Esophagus squamous epithelium (tissue), 5 donors: ENCODE measurements at regions not wholly inside any gene's neighbourhood (a gene's known extent, or its start where the extent isn't known, plus 50 kb on each side); places are given as distances from the start of the nearest gene placed in this dataset.

ENCODE experiments used
- DNase-seq: peaks from one replicate; lab custom pipeline; 2025; lab: John Stamatoyannopoulos, UW
- H3K27ac ChIP-seq, 4 donors: fragments of 200-600 bp; sonication (generic); one replicate each; pipeline ENCODE4 v1.5.1; 2016 to 2019; ENCODE audit warnings: mild to moderate bottlenecking in 1 of 4
- H3K27me3 ChIP-seq, 4 donors: fragments of 200-600 bp; sonication (generic); 1 replicate in 3 of 4; 2 replicates in 1 of 4; pipeline versions ENCODE4 v1.5.1 to v1.6.0; 2017 to 2021; ENCODE audit warnings: antibody characterized with exemption in 1 of 4
- H3K36me3 ChIP-seq, 3 donors: fragments of 200-600 bp; sonication (generic); one replicate each; pipeline ENCODE4 v1.5.1; 2016 to 2019
- H3K4me1 ChIP-seq, 3 donors: fragments of 200-600 bp; sonication (generic); one replicate each; pipeline ENCODE4 v1.5.1; 2017 to 2019
- H3K4me3 ChIP-seq, 4 donors: fragments of 200-600 bp; sonication (generic); 1 replicate in 3 of 4; 2 replicates in 1 of 4; pipeline ENCODE4 v1.5.1; 2016 to 2019; ENCODE audit warnings: mild to moderate bottlenecking in 2 of 4, moderate library complexity in 1 of 4
- H3K9me3 ChIP-seq, 3 donors: fragments of 200-600 bp; sonication (generic); one replicate each; pipeline ENCODE4 v1.5.1; 2016 to 2019
- POLR2A ChIP-seq, 4 donors: fragments of 450-650 bp; IDR thresholded peaks; one replicate each; pipeline ENCODE4 v1.6.1; 2017; ENCODE audit warnings: antibody characterized with exemption in 4 of 4, mild to moderate bottlenecking in 4 of 4, moderate library complexity in 3 of 4
- WGBS, 2 donors: methylation state at CpG; one replicate each; pipeline ENCODE4 v1.1.5; 2018; 5-methylcytosine and 5-hydroxymethylcytosine counted together
- intact Hi-C: fragments of 100-400 bp; cut with DNase I; formaldehyde crosslinking; loops from one replicate; pipeline ENCODE4 v1.15.0; 2022
- TF ChIP-seq, protein P1 (sequence below), 6 experiments: fragments of 450-650 bp in 4 of 6; fragments of 200-600 bp in 2 of 6; sonication (generic) in 2 of 6; IDR thresholded peaks; one replicate each; pipeline ENCODE4 v1.5.1; 2016 to 2019; ENCODE audit warnings: antibody characterized with exemption in 6 of 6, mild to moderate bottlenecking in 4 of 6, moderate library complexity in 4 of 6
- donor health status: DM: yes; HTN: yes; CAD: no.

DNA sequence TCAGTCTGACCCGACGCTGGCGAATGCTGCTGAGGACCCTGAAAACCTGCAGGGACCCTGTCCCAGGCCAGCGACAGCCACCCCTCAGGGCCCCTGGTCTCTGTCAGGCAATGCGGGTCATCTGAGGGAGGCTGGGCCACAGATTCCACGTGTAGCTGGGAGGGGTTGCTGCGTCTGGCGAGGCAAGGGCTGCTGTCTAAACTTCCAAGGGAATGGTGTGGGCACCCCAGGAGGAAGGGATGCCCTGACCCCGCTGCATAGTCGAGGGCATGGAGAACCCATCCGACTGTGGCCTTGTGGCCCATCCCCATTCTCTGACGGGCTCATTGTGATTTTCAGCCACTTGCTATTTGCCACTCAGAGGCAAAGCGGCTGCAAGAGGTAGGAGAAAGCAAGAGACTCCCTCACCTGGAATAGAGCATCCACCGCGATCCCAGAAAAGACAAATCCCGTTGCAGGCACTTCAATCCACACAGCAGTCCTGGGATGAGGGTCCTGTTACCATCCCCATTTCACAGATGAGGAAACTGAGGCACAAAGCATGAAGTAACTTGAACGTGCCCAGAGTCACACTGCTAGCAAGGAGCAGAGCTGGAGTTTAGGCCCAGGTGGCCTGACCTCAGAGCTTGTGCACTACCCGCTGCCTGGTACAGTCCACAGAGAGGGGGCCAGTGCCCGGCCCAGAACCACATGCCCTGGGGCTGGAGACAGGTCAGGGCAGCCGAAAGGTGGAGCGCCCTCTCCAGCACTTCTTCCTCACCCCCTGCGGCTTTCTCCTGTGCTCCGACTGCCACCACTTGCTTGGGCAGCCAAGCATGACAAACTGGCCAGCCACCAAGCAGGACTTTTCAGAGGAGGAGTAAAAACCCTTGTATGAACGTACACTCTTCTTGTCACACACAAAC, 163.8 kb upstream of the KLF14 start:
- Histone ChIP-seq H3K27me3 (no peaks in the 10 kb centered on the region), H3K4me1 (peaks cover 64 to 100% (median 88%) of the 10 kb centered on the region in 3 donors), H3K9me3 (no peaks in the 10 kb centered on the region), H3K27ac (peak overlapping the region; percentile 50 to 88 (median 74)), H3K36me3 (peaks cover 0 to 41% (median 0%) of the 10 kb centered on the region in 3 donors), H3K4me3 (no peak overlapping the region)
- TF ChIP-seq POLR2A (IDR thresholded peaks at IDR 0.05): no peak
- TF ChIP-seq, protein P1, sequence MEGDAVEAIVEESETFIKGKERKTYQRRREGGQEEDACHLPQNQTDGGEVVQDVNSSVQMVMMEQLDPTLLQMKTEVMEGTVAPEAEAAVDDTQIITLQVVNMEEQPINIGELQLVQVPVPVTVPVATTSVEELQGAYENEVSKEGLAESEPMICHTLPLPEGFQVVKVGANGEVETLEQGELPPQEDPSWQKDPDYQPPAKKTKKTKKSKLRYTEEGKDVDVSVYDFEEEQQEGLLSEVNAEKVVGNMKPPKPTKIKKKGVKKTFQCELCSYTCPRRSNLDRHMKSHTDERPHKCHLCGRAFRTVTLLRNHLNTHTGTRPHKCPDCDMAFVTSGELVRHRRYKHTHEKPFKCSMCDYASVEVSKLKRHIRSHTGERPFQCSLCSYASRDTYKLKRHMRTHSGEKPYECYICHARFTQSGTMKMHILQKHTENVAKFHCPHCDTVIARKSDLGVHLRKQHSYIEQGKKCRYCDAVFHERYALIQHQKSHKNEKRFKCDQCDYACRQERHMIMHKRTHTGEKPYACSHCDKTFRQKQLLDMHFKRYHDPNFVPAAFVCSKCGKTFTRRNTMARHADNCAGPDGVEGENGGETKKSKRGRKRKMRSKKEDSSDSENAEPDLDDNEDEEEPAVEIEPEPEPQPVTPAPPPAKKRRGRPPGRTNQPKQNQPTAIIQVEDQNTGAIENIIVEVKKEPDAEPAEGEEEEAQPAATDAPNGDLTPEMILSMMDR (IDR thresholded peaks at IDR 0.05): no peak
- no peak for DNase-seq
- intact Hi-C loops: no loop called here
- 62 to 67% methylated on average over 12 to 19 of the region's 24 CpGs for WGBS, 2 donors

DNA sequence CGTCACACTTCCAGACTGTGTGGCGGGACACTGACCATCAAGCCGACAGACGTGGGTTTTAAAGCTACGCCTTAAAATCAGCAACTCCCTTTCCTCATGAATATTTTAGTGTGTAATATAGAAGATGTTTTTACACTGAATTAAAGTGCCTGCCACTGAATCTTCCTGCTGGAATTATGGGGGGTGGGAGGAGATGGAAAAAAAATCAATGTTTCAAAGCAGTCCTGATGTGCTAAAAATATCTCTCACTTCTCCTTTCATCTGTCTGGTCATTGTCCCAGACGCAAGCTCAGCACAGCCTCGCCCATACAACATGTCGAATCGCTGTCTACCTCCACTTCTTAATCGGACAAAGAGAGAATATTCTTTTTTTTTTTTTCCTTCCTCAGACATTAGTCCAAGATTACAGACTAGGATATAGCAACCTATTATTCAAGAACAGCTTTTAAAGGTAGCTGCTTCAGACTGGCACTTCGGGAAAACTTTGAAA, 165.1 kb upstream of the KLF14 start:
- H3K4me1 ChIP-seq: peaks cover 69 to 100% (median 90%) of the 10 kb centered on the region in 3 donors
- peak overlapping the region; percentile 50 to 88 (median 74) for H3K27ac ChIP-seq
- DNase-seq: no peak
- TF ChIP-seq, protein P1 (IDR thresholded peaks at IDR 0.05): no peak
- TF ChIP-seq POLR2A (IDR thresholded peaks at IDR 0.05): no peak
- H3K36me3 ChIP-seq: peaks cover 0 to 41% (median 0%) of the 10 kb centered on the region in 3 donors
- 50 to 51% methylated on average over 10 to 11 of the region's 11 CpGs for WGBS, 2 donors
- no peaks in the 10 kb centered on the region for H3K9me3 ChIP-seq
- no peak overlapping the region for H3K4me3 ChIP-seq
- H3K27me3 ChIP-seq: no peaks in the 10 kb centered on the region
- intact Hi-C loops: no loop called here

DNA sequence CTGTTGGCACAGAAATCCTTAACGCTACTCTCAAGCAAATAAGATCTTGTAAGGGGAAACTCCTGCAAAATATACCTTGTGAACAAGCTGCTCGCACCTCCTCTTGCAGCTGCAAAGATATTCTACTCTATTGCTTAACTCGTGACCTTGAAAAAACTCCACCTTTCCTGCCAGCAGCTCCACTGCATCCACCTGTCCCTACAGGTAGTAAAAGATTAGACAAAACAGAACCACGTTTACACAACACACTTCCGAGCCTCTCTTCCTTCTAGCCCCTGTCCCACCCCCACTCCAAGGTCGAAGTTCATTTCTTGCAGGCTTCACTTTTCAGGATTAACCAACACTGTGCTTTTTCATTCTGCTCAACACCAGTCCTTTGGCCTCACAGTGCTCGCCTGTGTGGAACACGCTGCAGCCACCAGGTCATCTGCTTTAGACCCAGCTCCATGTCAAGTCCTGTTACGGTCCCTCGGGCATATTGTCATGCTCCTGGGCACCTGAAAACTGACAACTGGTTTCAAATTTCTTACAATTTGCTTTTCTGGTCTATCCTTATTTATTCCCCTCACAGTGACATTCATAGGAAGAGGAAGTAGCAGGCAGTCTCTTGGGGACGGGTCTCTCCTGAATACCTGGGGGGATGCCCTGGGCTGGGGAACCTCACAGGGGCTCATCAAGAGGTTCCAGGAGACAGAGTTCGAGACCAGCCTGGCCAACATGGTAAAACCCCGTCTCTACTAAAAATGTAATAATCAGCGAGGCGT, 165.8 kb upstream of the KLF14 start:
- peaks cover 63 to 100% (median 89%) of the 10 kb centered on the region in 3 donors for H3K4me1 ChIP-seq
- H3K36me3 ChIP-seq: peaks cover 0 to 40% (median 0%) of the 10 kb centered on the region in 3 donors
- 41 to 57% methylated on average over 14 of the region's 15 CpGs for WGBS, 2 donors
- intact Hi-C loops: no loop called here
- no peaks in the 10 kb centered on the region for H3K9me3 ChIP-seq
- TF ChIP-seq, protein P1 (IDR thresholded peaks at IDR 0.05): no peak
- peak in 1 of 4 donors; percentile 24 for TF ChIP-seq POLR2A (IDR thresholded peaks at IDR 0.05)
- no peak overlapping the region for H3K4me3 ChIP-seq
- H3K27ac ChIP-seq: peak overlapping the region; percentile 69 to 88 (median 81)
- no peaks in the 10 kb centered on the region for H3K27me3 ChIP-seq
- DNase-seq: no peak

DNA sequence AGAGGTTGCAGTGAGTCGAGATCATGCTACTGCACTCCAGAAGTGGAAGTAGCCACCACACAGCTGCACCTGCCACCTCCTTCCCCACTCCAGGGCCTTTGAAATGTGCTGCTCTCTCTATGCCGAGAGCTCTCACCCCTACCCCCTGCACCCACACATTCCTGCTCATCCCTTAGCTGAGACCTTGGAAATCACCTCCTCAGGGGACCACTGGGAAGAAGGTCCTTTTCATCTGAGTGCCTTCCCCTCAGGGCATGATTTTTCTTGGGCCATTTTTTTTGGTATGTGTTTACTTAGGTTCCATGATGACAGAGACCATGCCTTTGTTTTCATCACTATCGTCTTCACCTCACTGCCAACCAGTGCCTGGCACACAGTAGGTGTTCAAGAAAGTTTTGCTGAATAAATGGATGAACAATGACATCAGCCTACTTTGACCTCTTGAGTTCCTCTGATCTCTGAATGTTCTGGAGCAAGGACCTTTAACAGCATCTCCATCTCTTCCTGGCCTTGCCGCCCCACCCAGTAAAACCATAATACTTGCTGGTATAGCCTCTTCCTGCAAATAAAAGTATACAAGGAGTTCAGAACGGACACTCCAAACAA, 166.6 kb upstream of the KLF14 start:
- H3K27ac ChIP-seq: peak overlapping the region; percentile 69 to 88 (median 81)
- TF ChIP-seq, protein P1 (IDR thresholded peaks at IDR 0.05): no peak
- no peak for TF ChIP-seq POLR2A (IDR thresholded peaks at IDR 0.05)
- WGBS, 2 donors: 53 to 63% methylated on average over 5 of the region's 5 CpGs
- no peak for DNase-seq
- H3K27me3 ChIP-seq: no peaks in the 10 kb centered on the region
- intact Hi-C loops: no loop called here
- peaks cover 58 to 100% (median 88%) of the 10 kb centered on the region in 3 donors for H3K4me1 ChIP-seq
- peaks cover 0 to 33% (median 0%) of the 10 kb centered on the region in 3 donors for H3K36me3 ChIP-seq
- no peaks in the 10 kb centered on the region for H3K9me3 ChIP-seq
- H3K4me3 ChIP-seq: no peak overlapping the region
